IMR-90 (cell line): ENCODE measurements at regions not wholly inside any gene's neighbourhood (a gene's known extent, or its start where the extent isn't known, plus 50 kb on each side); places are given as distances from the start of the nearest gene placed in this dataset.

Experiments used
- ATAC-seq: fragments of 200-7000 bp; cut with Tn5 transposase; 2 replicates; pipeline ENCODE4 v1.9.1; 2020; ENCODE audit warnings: low read depth, mild to moderate bottlenecking, moderate library complexity
- BruUV-seq: library from RNA; stranded (reverse); fragments of 400-500 nt; replicated peaks from 2 replicates; lab custom pipeline; 2021; lab: Mats Ljungman, UMichigan
- CTCF ChIA-PET: fragments of 300-600 bp; formaldehyde crosslinking; extraction: SDS; loops from one replicate; lab custom pipeline; 2021; ENCODE audit warnings: antibody characterized with exemption; lab: Yijun Ruan, JAX
- POLR2A ChIA-PET: fragments of 300-600 bp; sonication (Branson Sonifier 250); formaldehyde crosslinking; loops from one replicate; lab custom pipeline; 2022; ENCODE audit warnings: antibody characterized with exemption; ENCODE audit not compliant: unreplicated experiment; lab: Charles Lee
- DNase-seq: peaks from one replicate; pipeline ENCODE4 v3.0.0; 2013
- H2AFZ ChIP-seq: replicated peaks from 2 replicates; pipeline ENCODE3; 2013; ENCODE audit warnings: low read length, mild to moderate bottlenecking; ENCODE audit not compliant: poor library complexity
- H2AK5ac ChIP-seq: 2 replicates; pipeline ENCODE4 v1.6.1; 2013; ENCODE audit warnings: low read depth, low read length, inconsistent platforms
- H2AK9ac ChIP-seq: replicated peaks from 2 replicates; pipeline ENCODE3; 2013; ENCODE audit warnings: mild to moderate bottlenecking, low read depth, low read length, moderate library complexity; ENCODE audit not compliant: poor library complexity
- H2BK120ac ChIP-seq: 2 replicates; pipeline ENCODE4 v1.6.1; 2013; ENCODE audit warnings: low read depth, low read length, inconsistent platforms
- H2BK15ac ChIP-seq: 3 replicates; pipeline ENCODE4 v1.6.1; 2013; ENCODE audit warnings: low read depth, low read length, inconsistent platforms
- H2BK20ac ChIP-seq: 2 replicates; pipeline ENCODE4 v1.6.1; 2013; ENCODE audit warnings: low read depth, mild to moderate bottlenecking, inconsistent platforms, low read length, moderate library complexity
- H2BK5ac ChIP-seq: 2 replicates; pipeline ENCODE4 v1.6.1; 2013; ENCODE audit warnings: mild to moderate bottlenecking, low read depth, low read length, inconsistent platforms; ENCODE audit not compliant: poor library complexity, severe bottlenecking
- H3K14ac ChIP-seq: replicated peaks from 2 replicates; pipeline ENCODE4 v1.6.1; 2013; ENCODE audit warnings: low read depth, low read length, inconsistent platforms
- H3K18ac ChIP-seq: 2 replicates; pipeline ENCODE4 v1.6.1; 2013; ENCODE audit warnings: low read depth, low read length, control low read depth
- H3K23ac ChIP-seq: 2 replicates; pipeline ENCODE4 v1.6.1; 2013; ENCODE audit warnings: low read depth, low read length, inconsistent platforms
- H3K27ac ChIP-seq: 2 replicates; pipeline ENCODE4 v1.5.1; 2013; ENCODE audit warnings: mild to moderate bottlenecking, control low read depth, low read length; ENCODE audit not compliant: insufficient read depth
- H3K27me3 ChIP-seq: 2 replicates; pipeline ENCODE4 v1.6.1; 2013; ENCODE audit warnings: low read length; ENCODE audit not compliant: control insufficient read depth, insufficient read depth
- H3K36me3 ChIP-seq: 2 replicates; pipeline ENCODE4 v1.6.1; 2013; ENCODE audit warnings: low read length, mixed read lengths; ENCODE audit not compliant: control insufficient read depth, insufficient read depth
- H3K4ac ChIP-seq: 2 replicates; pipeline ENCODE4 v1.6.1; 2013; ENCODE audit warnings: low read depth, low read length, inconsistent platforms
- H3K4me1 ChIP-seq: 2 replicates; pipeline ENCODE4 v1.6.1; 2013; ENCODE audit warnings: low read length, mixed read lengths; ENCODE audit not compliant: control insufficient read depth, insufficient read depth
- H3K4me2 ChIP-seq: 2 replicates; pipeline ENCODE4 v1.6.1; 2013; ENCODE audit warnings: low read depth, mild to moderate bottlenecking, control low read depth, low read length, moderate library complexity
- H3K4me3 ChIP-seq: 2 replicates; pipeline ENCODE4 v1.5.1; 2013; ENCODE audit warnings: low read depth, mild to moderate bottlenecking, control low read depth, low read length, moderate library complexity; ENCODE audit not compliant: insufficient read depth
- H3K56ac ChIP-seq: 2 replicates; pipeline ENCODE4 v1.6.1; 2013; ENCODE audit warnings: low read length, inconsistent platforms; ENCODE audit not compliant: insufficient read depth; ENCODE audit errors: extremely low read depth
- H3K79me1 ChIP-seq, 2 experiments: 2 replicates each; pipeline ENCODE4 v1.6.1; 2013; ENCODE audit warnings: low read length in 2 of 2, inconsistent platforms in 1 of 2, low read depth in 1 of 2
- H3K9ac ChIP-seq: 2 replicates; pipeline ENCODE4 v1.6.1; 2013; ENCODE audit warnings: low read depth, low read length, control low read depth
- H3K9me1 ChIP-seq: 2 replicates; pipeline ENCODE4 v1.6.1; 2013; ENCODE audit warnings: low read length, inconsistent platforms; ENCODE audit not compliant: insufficient read depth
- H3K9me3 ChIP-seq: 2 replicates; pipeline ENCODE4 v1.6.1; 2013; ENCODE audit warnings: low read length; ENCODE audit not compliant: control insufficient read depth, insufficient read depth
- H4K20me1 ChIP-seq: 2 replicates; pipeline ENCODE4 v1.6.1; 2013; ENCODE audit warnings: low read length, inconsistent platforms; ENCODE audit not compliant: insufficient read depth
- H4K5ac ChIP-seq: 2 replicates; pipeline ENCODE4 v1.6.1; 2013; ENCODE audit warnings: mild to moderate bottlenecking, low read depth, low read length, control low read depth
- H4K8ac ChIP-seq, 2 experiments: 2 replicates each; pipeline ENCODE4 v1.6.1; 2013; ENCODE audit warnings: low read depth in 2 of 2, low read length in 2 of 2, control low read depth in 1 of 2, inconsistent platforms in 1 of 2
- H4K91ac ChIP-seq: 2 replicates; pipeline ENCODE4 v1.6.1; 2013; ENCODE audit warnings: low read depth, low read length, inconsistent platforms; ENCODE audit not compliant: insufficient read depth
- BHLHE40 ChIP-seq: fragments of 150-350 bp; IDR thresholded peaks from 2 replicates; pipeline ENCODE4 v1.6.1; 2016; ENCODE audit warnings: mild to moderate bottlenecking, low read depth, low read length
- CEBPB ChIP-seq: IDR thresholded peaks from 2 replicates; pipeline ENCODE4 v1.6.1; 2012; ENCODE audit warnings: low read depth, low read length, improper control_type of control experiment
- CHD1 ChIP-seq: IDR thresholded peaks from 2 replicates; pipeline ENCODE4 v1.6.1; 2012; ENCODE audit warnings: low read depth, low read length, improper control_type of control experiment
- FOS ChIP-seq: fragments of 150-350 bp; IDR thresholded peaks from 2 replicates; pipeline ENCODE4 v1.6.1; 2016; ENCODE audit warnings: low read depth, low read length
- MAFK ChIP-seq: IDR thresholded peaks from 2 replicates; pipeline ENCODE4 v1.6.1; 2012; ENCODE audit warnings: low read depth, low read length, improper control_type of control experiment
- MAZ ChIP-seq: IDR thresholded peaks from 2 replicates; pipeline ENCODE4 v1.6.1; 2012; ENCODE audit warnings: low read depth, mild to moderate bottlenecking, low read length, improper control_type of control experiment, moderate library complexity, borderline replicate concordance
- MXI1 ChIP-seq: IDR thresholded peaks from 2 replicates; pipeline ENCODE4 v1.6.1; 2012; ENCODE audit warnings: low read depth, mild to moderate bottlenecking, low read length, moderate library complexity, borderline replicate concordance
- NFE2L2 ChIP-seq: fragments of 150-350 bp; IDR thresholded peaks from 2 replicates; pipeline ENCODE4 v1.6.1; 2016; ENCODE audit warnings: low read depth, mild to moderate bottlenecking, low read length
- POLR2A ChIP-seq: IDR thresholded peaks from 2 replicates; pipeline ENCODE4 v1.6.1; 2012; ENCODE audit warnings: mild to moderate bottlenecking, low read depth, low read length
- RAD21 ChIP-seq: IDR thresholded peaks from 2 replicates; pipeline ENCODE4 v1.6.1; 2012; ENCODE audit warnings: low read length, improper control_type of control experiment
- RCOR1 ChIP-seq: IDR thresholded peaks from 2 replicates; pipeline ENCODE4 v1.6.1; 2012; ENCODE audit warnings: mild to moderate bottlenecking, low read length, improper control_type of control experiment; ENCODE audit not compliant: insufficient replicate concordance
- RFX5 ChIP-seq: IDR thresholded peaks from 2 replicates; pipeline ENCODE4 v1.8.0; 2012; ENCODE audit warnings: low read depth, mild to moderate bottlenecking, low read length, moderate library complexity
- SMC3 ChIP-seq: fragments of 150-350 bp; IDR thresholded peaks from 2 replicates; pipeline ENCODE4 v1.6.1; 2016; ENCODE audit warnings: low read depth, mild to moderate bottlenecking, antibody characterized with exemption, low read length, moderate library complexity
- dilution Hi-C: fragments of 300-500 bp; cut with HindIII; formaldehyde crosslinking; loops from one replicate; pipeline ENCODE4 v1.14.3; 2018; ENCODE audit warnings: low sequenced_read_pairs; ENCODE audit not compliant: unreplicated experiment
- in situ Hi-C: fragments of 300-500 bp; cut with MboI; formaldehyde crosslinking; loops from 3 replicates; pipeline ENCODE4 v1.14.3; 2019; ENCODE audit warnings: low sequenced_read_pairs, inconsistent platforms, mixed read lengths
- intact Hi-C: fragments of 100-400 bp; cut with micrococcal nuclease; formaldehyde crosslinking; loops from 2 replicates; pipeline ENCODE4 v1.10.0; 2022
- TF ChIP-seq, protein P1 (sequence below): fragments of 150-350 bp; IDR thresholded peaks from 2 replicates; pipeline ENCODE4 v1.6.1; 2016; ENCODE audit warnings: low read depth, mild to moderate bottlenecking, low read length, moderate library complexity, borderline replicate concordance
- TF ChIP-seq, protein P2 (sequence below): conservative IDR thresholded peaks from 2 replicates; pipeline ENCODE4 v1.5.1; 2012; ENCODE audit warnings: mild to moderate bottlenecking, low read depth, low read length, improper control_type of control experiment
- TF ChIP-seq, protein P3 (sequence below): fragments of 150-350 bp; IDR thresholded peaks from 2 replicates; pipeline ENCODE4 v1.6.1; 2017; ENCODE audit warnings: mild to moderate bottlenecking, antibody characterized with exemption, low read length, low read depth

DNA sequence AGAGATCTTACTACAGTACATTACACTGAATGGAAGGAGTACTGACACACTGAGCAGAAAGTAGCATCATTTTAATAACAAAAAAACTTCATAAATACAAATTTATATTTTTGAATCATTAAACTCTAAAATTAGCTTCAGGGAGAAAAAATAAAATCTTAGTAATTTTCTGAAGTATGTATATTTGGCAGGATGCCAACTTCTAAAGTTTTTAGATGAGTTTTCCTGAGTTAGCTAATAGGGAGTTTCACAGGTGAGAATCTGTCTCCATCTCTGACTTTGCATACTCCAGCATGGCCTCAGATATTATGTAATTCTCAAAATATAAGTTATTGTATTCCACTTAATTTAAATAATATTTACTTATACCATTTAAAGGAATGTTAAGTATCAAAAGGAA lies 673.2 kb upstream of the PCDH15 start:
- no peak overlapping the region for H3K9ac ChIP-seq
- no peak overlapping the region for H4K8ac ChIP-seq
- BruUV-seq = no TSS peak
- no peak overlapping the region for H3K4me2 ChIP-seq
- no peak overlapping the region for H3K14ac ChIP-seq
- ATAC-seq (no peak), DNase-seq (no peak)
- intact Hi-C loops = no loop called here
- no peak overlapping the region for H3K4ac ChIP-seq
- no peak overlapping the region for H4K91ac ChIP-seq
- H2BK20ac ChIP-seq = no peak overlapping the region
- dilution Hi-C loops = no loop called here
- H4K20me1 ChIP-seq = no peaks in the 10 kb centered on the region
- H3K4me1 ChIP-seq = no peaks in the 10 kb centered on the region
- H2AFZ ChIP-seq = no peak overlapping the region
- H3K18ac ChIP-seq = no peak overlapping the region
- H3K4me3 ChIP-seq = no peak overlapping the region
- no peaks in the 10 kb centered on the region for H3K9me1 ChIP-seq
- H2BK15ac ChIP-seq = no peak overlapping the region
- no peak overlapping the region for H3K27ac ChIP-seq
- no peak overlapping the region for H3K23ac ChIP-seq
- H2BK120ac ChIP-seq = no peak overlapping the region
- H4K5ac ChIP-seq = no peak overlapping the region
- POLR2A ChIA-PET = no interaction called here
- no peak overlapping the region for H2AK5ac ChIP-seq
- peaks cover 4% of the 10 kb centered on the region for H3K9me3 ChIP-seq
- in situ Hi-C loops = no loop called here
- H3K79me1 ChIP-seq = no peaks in the 10 kb centered on the region
- H2AK9ac ChIP-seq = no peak overlapping the region
- no peak for TF ChIP-seq BHLHE40
- no peak for TF ChIP-seq POLR2A
- TF ChIP-seq, protein P1, sequence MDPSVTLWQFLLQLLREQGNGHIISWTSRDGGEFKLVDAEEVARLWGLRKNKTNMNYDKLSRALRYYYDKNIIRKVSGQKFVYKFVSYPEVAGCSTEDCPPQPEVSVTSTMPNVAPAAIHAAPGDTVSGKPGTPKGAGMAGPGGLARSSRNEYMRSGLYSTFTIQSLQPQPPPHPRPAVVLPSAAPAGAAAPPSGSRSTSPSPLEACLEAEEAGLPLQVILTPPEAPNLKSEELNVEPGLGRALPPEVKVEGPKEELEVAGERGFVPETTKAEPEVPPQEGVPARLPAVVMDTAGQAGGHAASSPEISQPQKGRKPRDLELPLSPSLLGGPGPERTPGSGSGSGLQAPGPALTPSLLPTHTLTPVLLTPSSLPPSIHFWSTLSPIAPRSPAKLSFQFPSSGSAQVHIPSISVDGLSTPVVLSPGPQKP = no peak
- TF ChIP-seq CEBPB = no peak
- TF ChIP-seq, protein P2, sequence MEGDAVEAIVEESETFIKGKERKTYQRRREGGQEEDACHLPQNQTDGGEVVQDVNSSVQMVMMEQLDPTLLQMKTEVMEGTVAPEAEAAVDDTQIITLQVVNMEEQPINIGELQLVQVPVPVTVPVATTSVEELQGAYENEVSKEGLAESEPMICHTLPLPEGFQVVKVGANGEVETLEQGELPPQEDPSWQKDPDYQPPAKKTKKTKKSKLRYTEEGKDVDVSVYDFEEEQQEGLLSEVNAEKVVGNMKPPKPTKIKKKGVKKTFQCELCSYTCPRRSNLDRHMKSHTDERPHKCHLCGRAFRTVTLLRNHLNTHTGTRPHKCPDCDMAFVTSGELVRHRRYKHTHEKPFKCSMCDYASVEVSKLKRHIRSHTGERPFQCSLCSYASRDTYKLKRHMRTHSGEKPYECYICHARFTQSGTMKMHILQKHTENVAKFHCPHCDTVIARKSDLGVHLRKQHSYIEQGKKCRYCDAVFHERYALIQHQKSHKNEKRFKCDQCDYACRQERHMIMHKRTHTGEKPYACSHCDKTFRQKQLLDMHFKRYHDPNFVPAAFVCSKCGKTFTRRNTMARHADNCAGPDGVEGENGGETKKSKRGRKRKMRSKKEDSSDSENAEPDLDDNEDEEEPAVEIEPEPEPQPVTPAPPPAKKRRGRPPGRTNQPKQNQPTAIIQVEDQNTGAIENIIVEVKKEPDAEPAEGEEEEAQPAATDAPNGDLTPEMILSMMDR = no peak
- TF ChIP-seq SMC3 = no peak
- TF ChIP-seq, protein P3, sequence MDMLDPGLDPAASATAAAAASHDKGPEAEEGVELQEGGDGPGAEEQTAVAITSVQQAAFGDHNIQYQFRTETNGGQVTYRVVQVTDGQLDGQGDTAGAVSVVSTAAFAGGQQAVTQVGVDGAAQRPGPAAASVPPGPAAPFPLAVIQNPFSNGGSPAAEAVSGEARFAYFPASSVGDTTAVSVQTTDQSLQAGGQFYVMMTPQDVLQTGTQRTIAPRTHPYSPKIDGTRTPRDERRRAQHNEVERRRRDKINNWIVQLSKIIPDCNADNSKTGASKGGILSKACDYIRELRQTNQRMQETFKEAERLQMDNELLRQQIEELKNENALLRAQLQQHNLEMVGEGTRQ = no peak
- TF ChIP-seq CHD1 = no peak
- no peak for TF ChIP-seq MAFK
- TF ChIP-seq MAZ = no peak
- TF ChIP-seq RFX5 = no peak
- TF ChIP-seq NFE2L2 = no peak
- no peak for TF ChIP-seq FOS
- no peak for TF ChIP-seq MXI1
- no peak for TF ChIP-seq RAD21
- TF ChIP-seq RCOR1 = no peak
- no peaks in the 10 kb centered on the region for H3K36me3 ChIP-seq
- no peaks in the 10 kb centered on the region for H3K27me3 ChIP-seq
- no peak overlapping the region for H2BK5ac ChIP-seq
- CTCF ChIA-PET = no interaction called here
- no peak overlapping the region for H3K56ac ChIP-seq
